ENCODE measurements at regions not wholly inside any gene's neighbourhood (a gene's known extent, or its start where the extent isn't known, plus 50 kb on each side); places are given as distances from the start of the nearest gene placed in this dataset.
"Not testable (repeated sequence)": the region's sequence is repeated elsewhere in the genome, so short reads cannot be mapped to it uniquely, and the experiment has no call there.

DNA sequence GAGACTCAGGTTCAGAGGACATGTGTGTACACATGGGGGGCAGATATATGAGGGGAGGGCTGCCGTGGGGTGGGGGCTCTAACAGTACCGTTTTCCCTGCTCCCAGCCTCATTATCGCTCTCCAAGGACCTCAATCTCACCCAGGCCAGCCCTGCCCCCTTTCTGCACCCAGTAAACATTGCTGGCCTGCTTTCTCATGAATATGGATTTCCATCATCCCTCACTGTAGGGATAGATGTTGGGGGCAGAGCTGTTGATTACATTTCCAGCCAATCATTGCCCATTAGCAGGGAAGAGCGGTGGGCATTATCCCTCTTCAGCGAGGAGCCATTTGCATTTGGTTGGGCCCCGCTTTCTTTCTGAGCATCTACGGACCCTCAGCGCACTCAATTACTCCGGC is 273.8 kb downstream of the RPS6KC1 start:
- DNase-seq = no peak

DNA sequence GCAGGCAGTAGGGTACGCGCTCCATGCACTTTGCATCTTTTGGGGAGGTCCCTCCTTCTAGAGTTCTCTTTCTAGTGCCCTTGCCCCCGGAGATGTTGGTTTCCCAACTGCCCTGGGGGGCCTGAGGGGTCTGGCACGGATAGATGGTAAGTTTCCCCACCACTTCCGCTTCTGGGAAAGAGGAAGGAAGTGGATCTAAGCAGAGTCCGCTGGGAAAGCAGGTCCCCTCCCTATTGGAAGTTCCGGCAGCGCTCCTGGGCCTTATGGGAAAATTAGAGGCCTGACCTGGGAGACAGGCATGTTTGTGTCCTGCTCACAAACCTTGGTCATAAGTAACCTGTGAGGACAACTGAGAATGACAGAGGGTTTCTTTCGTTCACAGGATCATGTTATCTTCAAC is 274.4 kb downstream of the RPS6KC1 start:
- DNase-seq = no peak

DNA sequence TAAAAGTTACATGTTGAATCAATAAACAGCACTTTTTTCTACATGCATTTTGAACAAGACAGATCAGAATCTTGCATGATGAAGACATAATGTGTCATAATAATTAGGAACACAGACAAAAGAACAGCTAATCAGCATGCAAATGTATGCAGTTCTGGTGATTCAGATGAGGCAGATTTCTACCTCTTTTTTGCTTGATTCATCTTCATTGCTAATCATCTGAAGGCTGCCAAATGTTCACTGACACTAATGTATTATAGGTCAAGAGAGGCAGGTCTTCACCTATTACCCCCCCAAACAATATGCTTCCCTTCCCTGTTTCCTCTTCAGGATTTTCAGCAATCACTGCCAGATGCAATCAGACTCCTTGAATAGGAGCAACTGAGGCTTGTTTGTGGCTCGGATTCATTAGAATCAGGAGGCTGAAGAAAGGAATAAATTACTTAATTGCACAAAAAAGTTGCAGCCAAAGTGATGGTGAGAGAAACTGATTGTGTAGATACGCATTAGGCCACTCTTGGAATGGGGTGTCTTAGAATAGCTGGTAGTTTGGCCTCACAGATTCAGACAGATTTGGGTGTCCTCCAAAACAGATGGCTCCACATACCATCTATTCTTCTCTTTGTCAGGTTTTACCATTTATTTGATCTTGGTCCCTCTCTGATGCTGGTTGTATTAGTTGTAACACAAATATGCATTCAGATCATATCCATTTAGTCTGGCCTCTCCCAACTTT is 275.4 kb downstream of the RPS6KC1 start:
- no peak for DNase-seq

DNA sequence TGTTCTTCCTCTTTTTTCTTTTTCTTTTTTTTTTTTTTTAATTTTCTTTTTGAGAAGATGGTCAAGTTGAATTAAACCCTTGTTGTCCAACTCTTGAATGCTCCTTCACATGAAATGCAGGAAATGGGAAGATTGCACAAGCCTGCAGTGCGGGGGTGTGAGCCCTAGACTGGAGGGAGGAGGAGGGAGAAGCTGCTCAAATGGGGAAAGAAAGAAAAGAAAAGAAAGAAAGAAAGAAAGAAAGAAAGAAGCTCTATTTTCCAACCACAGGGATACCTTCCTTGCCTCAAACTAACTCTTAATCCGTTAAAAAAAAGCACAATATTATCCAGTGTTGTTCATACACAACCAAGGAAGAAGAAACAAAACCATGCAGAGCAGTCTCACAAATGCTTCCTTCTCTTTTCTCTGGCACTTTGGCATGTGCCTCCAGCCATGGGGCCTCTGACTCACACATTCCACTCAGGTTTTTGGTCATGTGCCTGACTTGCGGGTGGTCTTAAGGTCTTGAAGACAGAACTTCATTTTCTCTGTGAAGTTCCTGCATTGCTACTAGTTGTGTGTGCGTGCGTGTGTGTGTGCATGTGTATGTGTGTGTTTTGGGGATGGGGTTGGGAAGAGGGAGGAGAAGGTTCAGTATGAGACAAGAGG is 276.1 kb downstream of the RPS6KC1 start:
- no peak for DNase-seq

DNA sequence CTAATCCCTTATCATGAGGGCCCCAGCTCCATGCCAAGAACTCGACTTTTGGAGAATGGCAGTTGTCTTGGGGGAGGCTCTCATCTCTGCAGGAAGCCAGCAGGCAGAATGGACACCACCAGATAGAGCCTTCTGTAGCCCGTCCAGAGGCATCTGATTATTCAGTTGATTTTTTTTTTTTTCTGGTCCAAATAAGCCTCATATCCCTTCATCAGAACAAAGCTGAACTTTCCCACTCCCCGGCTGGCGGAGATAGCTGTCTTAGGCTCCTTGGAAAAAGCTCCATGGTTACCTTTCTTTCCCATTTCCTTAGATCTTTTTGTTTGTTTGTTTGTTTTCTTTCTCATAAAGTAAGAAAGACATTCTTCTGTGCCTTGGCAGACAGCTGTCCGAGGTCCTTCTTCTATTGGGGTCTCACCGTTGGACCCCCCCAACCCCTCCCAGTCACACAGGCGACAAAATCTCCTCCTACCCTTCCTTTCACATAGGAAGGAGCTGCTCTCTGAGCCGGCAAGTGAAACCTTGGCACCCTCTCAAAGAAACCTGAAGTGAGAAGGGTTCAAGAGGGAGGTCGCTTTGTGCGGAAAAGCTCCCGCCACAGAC is 278.5 kb downstream of the RPS6KC1 start:
- no peak for DNase-seq

DNA sequence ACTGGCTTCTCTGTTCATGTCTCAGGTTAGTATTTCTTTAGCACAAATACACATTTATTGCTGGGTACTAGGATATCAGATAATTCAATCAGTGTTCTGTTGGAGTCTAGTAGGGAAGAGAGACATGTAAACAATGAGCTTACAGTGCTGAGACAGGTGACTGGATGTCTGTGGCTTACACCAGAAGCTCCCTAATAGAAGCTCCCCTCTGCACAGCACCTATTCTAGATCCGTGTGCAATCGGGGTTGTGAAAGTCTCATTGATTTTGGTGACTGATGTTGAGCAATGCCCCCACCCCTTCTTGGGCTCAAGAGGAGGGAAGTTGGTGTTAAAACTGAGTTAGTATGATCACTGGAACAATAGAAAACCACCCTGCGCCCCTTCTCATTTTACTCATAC is 279.2 kb downstream of the RPS6KC1 start:
- no peak for DNase-seq

DNA sequence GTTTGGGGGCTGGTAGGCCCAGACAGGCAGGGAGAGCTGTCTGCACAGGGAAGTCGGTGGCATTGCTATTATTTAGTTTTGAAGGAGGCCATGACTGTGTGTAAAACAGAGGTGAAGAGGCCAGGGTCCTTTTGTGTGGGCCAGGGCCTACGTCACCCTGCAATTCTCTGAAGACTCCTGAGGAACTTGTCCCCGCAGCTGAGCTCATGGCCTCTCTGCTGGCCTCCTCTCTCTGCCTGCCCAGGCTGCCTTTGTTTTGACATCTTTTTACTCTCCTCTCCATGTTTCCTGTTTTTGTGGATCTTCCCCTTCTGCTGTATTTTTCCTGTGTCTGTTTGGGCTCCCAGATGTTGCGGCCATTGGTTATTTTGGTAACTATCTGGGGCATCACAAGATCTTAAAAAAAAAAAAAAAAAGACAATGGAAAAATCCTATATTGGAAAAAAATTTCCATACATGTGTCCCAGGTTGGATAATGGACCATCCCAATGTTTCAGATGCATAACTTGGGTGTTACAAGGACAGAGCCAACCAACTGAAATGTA is 280.7 kb downstream of the RPS6KC1 start:
- DNase-seq = no peak

DNA sequence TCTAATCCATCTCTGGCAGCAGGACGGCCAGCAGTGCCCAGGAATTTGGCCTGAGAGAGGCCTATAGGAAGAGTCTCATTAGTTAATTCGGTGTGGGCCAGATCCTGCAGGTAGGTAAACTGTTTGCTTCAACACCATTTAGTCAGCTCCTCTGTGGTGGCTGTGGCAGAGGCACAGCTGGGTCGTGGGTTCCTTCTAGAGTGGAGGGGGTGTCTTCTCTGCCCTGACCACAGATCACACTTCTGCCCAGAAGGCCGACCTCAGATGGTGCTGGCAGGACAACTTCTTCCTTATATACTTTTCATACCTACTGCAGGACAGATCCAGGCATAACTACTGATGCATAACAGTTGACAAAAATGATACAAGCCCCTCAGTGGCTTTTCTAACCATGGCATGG is 281.4 kb downstream of the RPS6KC1 start:
- no peak for DNase-seq

DNA sequence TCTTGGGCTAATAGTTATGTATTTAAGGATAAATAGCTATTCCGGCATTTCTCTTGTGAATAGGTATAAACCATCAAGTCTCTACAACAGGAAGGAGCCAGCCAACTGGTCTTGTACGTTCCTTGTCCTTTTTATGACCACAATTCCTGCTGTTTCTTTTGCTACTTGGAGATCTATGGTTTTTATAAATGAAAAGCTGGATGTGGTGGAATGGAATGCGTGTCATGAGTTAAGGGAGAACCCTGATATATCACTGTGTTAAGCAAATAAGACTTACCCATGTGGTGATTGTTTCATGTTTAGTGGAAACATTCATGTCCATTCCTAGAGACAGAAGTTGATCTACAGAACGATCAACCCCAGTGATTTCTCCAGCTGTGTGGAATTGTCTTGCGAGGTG is 282.1 kb downstream of the RPS6KC1 start:
- no peak for DNase-seq

DNA sequence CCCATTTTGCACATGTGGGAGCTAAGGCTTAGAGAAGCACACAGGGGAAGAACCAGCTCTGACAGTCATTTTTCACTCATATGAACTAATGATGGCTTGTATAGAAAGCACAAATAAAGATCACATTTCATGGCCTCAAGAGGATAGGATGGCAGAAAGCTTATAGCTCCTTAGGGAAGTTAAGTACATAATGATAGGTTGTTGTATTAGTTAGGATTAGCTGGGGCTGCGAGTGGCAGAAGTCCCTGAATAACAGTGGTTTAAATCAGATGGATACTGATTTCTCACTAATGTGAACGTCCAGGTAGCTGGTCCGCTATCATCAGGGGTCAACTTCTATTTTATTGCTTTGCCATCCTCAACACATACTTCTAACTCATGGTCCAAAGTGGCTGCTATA is 284.0 kb downstream of the RPS6KC1 start:
- DNase-seq = no peak

DNA sequence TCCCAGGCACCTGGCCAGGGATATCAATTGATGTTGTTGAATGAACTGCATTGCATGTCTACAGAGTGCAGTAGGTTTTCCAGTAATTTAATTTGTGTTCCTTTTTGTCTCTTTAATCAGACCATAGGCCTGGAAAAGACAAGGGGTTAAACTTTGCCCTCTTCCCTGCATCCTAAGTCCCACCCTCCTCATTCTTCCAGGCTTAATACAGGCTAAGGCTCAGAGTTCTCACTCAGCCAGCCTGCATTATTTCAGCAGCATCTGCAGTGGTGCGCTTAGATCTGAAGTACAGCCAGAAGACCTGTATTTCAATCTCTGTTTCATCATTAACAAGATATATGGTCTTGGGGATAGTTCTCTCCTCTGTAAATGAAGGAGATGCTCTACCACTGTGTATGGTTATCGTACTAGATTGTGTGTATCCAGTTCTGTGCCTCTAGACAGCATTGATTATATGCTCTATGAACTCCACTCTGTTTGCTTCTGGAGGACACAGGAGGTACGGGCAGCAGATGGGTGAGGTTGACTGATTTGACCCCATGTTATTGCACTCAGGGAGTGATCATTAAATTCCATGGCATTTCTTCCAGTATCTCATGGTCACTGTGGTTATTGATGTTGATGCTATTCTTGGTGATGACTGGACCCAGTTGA is 286.1 kb downstream of the RPS6KC1 start:
- no peak for DNase-seq

DNA sequence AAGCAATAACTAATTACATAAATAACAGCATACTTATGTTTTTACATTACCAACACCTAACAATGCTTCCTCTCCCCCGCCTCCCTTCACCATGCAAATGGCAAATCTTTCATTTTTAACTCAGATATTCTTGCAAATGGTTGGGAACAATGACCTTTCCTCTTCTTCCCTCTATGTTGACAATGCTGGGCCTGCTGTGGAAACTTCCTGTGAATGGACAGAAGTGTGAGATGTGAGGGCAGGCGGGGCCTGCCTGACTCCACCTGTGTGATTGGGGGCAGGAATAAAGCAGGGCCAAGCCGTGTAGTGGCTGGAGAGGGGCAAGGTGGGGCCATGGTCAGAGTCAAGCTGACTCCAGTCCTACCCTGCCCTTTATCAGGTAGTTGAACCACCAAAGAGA is 289.6 kb downstream of the RPS6KC1 start:
- DNase-seq = no peak

DNA sequence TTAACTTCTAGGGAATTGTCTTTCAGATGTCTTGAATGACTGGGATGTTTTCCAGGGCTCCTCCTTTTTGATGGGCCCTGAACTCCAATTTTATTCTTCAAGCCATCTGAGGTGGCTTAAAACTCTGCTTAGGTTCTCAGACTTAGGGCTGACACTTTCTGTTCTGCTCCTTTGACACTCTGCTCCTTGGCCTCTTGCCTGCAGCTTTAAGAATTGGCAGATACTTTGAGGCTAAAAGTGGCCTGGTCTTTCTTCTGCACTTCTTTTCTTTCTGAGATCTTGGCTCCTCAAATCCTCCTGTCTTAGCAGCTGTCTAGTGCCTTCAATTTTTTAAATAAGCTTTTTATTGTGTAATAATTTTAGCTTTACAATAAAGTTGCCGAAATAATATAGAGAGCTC is 294.6 kb downstream of the RPS6KC1 start:
- DNase-seq = no peak

DNA sequence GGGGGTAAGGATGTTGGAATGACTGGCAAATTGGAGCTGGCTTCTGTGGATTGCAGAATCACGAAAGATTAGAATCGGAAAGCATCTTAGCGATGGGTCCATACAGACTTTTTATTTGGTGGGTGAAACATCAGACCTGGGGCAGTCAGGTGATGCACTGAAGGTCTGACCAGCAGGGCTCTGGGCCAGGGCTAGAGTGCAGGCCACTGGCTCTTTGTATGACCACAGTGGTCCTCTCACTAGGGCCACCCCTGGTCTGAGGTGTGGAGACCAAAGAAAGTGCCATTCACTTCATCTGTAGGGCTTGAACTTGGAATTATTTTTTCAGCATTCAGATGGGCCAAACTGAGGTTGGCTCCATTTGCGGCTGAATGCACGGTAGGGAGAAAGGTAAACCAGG is 306.4 kb downstream of the RPS6KC1 start:
- no peak for DNase-seq

DNA sequence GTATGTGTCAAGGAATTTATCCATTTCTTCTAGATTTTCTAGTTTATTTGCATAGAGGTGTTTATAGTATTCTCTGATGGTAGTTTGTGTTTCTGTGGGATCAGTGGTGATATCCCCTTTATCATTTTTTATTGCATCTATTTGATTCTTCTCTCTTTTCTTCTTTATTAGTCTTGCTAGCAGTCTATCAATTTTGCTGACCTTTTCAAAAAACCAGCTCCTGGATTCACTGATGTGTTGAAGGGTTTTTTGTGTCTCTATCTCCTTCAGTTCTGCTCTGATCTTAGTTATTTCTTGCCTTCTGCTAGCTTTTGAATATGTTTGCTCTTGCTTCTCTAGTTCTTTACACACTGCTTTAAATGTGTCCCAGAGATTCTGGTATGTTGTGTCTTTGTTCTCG is 307.3 kb downstream of the RPS6KC1 start:
- DNase-seq = not testable (repeated sequence)

DNA sequence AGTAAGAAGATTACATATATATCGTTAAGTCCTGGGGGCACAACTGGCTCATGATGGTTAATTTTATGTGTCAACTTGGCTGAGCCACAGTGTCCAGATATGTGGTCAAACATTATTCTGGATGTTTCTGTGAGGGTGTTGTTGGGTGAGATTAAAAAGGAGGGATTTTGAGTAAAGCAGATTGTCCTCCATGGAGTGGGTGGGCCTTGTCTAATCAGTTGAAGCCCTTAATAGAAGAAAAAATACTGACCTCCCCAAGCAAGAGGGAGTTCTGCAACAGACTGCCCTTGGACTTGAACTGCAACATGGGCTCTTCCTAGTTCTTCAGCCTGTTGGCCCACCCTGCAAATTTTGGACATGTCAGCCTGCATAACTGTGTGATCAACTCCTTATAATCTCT is 311.6 kb downstream of the RPS6KC1 start:
- no peak for DNase-seq

DNA sequence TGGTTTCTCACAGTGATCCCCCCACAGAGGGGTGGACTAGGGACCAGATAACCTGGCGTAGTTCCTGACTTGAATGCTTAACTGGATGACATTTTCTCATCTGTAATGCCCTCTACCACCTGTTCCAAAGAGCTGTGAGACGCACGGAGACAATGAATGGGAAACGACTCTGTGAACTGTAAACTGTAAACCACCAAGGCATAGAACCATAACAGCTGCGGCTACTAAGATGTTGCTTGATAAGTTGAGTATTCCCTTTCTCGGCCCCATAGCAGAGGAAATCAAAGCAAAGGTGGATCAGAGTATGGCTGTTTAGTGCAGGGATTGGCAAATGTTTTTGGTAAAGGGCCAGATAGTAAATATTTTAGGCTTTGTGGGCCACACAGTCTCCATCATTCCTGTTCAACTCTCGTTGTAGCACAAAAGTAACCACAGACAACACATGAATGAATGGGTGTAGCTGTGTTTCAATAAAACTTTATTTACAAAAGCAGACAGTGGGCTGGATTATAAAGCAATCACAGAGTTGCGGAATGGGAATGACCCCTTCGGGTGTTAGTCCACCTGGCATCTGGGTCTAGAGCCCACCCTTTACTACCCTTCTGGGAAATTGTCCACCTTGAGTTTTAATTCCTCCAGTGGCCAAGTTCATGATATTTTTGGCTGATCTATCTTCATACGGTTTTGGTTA is 315.2 kb downstream of the RPS6KC1 start:
- no peak for DNase-seq

DNA sequence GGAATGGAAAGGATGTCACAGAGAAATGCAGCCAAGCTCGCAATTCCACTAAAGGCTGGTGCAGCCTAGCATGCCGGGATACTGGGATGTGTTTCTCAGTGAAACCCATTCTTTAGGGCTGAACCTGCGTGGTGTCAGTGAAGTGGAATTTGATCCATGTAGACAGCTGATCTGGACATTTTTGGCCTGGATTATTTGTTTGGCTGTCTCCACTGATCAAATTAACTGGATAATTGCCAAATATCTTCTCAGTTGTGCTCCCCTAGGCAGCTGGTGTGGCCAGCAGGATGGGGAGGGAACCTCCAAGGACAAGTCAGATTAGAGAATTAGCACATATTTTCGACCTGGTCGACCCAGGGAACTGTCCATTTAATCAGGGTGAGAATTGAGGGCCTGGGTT is 318.4 kb downstream of the RPS6KC1 start:
- no peak for DNase-seq

DNA sequence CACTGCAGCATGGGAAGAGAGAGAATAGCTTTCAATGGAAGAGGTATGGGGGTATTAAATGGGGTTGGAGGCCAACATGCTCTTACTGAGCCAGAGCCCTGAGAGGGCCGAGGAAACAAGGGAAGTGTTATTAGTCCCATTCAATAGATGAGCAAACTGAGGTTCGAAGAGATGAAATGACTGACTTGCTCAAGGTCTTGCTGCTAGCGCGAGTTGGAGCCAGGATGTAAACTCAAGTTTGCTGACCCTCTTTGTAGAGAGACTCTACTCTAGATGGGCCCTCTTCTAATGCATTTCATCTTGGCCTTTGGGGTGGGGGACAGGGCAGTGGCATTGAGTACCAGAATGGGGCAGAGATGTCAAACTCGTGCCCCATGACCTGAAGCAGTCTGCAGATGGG is 319.5 kb downstream of the RPS6KC1 start:
- DNase-seq = no peak

DNA sequence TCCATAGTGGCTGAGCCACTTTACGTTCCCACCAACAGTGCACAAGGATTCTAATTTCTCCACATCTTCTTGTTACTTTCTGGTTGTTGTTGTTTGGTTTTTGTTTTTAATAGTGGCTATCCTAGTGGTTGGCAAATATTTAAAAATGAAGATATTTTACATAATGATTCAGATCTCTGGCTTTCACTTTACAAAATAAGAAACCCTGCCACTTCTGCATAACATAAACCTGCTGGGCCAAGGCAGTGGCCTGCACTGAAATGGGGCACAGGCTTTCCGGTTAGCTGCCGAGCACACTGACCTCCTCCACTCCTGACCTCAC is 320.4 kb downstream of the RPS6KC1 start:
- DNase-seq = no peak

DNA sequence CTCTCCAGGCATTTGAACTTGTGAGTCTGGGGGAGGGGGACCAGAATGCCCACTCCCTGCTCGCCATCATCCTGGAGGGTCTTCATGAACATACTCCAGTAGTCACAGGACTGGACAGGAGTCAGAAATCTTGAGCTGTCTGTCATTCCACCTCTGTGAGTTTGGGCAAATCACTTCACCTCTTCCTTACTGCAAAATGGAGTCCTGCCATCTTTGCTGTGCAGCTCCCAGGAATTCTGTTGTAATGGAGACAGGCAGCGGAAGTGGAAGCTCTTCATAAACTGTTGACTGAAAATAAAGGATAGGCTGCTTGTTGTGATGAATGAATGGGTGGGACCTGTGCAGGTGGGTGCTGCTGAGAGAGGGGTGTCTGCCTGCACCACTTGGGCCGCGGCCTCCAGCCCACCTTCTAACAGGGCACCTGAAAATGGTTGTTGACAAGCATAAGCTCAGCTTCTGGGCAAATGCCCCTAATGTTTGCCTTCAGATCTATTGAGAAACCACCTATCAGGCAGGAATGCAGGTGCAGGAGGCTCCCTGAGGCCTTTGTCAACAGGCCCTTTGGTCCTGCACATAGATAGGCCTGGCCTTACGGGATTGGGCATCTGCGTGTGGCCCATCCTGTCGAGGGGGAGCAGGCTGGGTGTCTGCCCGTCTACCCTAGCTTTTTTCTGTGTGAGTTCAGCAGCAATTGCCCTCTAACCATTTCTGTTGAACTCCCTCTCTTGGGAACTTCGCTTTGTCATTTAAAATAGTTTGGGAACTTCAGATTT is 321.0 kb downstream of the RPS6KC1 start:
- DNase-seq = no peak

DNA sequence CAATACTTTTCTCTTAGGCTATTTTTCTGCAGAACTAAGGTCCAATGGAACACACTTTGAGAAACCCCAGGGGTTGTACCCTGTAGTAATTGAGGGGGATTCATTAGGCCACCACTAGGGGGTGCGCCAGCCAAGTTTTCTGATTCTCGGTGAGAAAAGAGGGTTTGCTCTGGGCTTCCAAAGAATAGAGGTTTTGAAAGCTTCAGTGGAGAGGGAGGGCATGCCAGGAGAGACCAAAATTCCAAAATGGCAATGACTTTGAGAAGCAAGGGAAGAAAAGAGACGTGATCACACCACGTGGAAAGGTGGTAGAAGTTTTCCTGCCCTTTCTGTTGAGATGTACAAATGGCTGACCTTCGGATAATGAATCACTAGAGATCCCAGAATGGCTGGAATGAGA is 323.3 kb downstream of the RPS6KC1 start:
- peak; percentile 35 for DNase-seq
